ENCODE measurements at regions not wholly inside any gene's neighbourhood (a gene's known extent, or its start where the extent isn't known, plus 50 kb on each side); places are given as distances from the start of the nearest gene placed in this dataset.

GRCh38 chr12:125652681-125653080 is 587.4 kb downstream of the AACS start:
- Histone ChIP-seq H3K27me3 (ENCODE audit: insufficient read depth, low read length) (no peaks in the 10 kb centered on the region), H3K36me3 (ENCODE audit: insufficient read depth, low read length) (no peaks in the 10 kb centered on the region), H3K4me3 (ENCODE audit: low read depth, low read length, poor library complexity, severe bottlenecking) (no peak overlapping the region), H3K4me1 (ENCODE audit: insufficient read depth, low read length, severe bottlenecking) (no peaks in the 10 kb centered on the region), H3K79me2 (ENCODE audit: insufficient read depth, low read length) (no peaks in the 10 kb centered on the region), H3K4me2 (ENCODE audit: low read length) (no peak overlapping the region), H2AFZ (ENCODE audit: low read length) (no peak overlapping the region), H3F3A (ENCODE audit: insufficient read depth, low read length) (no peaks in the 10 kb centered on the region), H3K9me3 (ENCODE audit: low read length) (no peaks in the 10 kb centered on the region), H3K9ac (ENCODE audit: low read length) (no peak overlapping the region), H3K27ac (ENCODE audit: low read depth, low read length, poor library complexity, severe bottlenecking) (no peak overlapping the region), H4K20me1 (ENCODE audit: insufficient read depth, low read length) (no peaks in the 10 kb centered on the region), H3K9me2 (ENCODE audit: low read depth, low read length) (no peaks in the 10 kb centered on the region)
- TF ChIP-seq CTCF (IDR thresholded peaks at IDR 0.05; ENCODE audit: low read length) (no peak), EZH2 (IDR thresholded peaks at IDR 0.05; ENCODE audit: borderline replicate concordance, low read length) (no peak)

DNA sequence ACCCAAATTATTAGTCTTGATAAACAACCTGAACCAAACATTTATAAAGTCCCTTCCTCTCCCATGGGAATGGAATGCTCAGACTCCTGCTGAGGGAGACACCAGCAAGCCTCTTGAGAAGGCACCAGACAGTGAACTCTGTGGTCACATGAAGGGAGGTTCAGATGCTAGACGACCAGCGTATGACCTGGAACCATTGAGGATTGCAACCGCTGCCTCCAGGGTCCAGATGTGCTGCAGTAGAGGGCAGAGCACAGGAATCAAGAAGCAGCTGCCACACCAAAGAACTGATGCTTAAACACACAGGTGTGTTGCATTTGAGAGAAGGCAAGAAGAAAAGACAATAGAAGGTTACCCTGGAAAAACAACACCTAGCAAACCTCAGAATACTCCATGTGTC is 592.4 kb downstream of the AACS start:
- Histone ChIP-seq H3K79me2 (ENCODE audit: insufficient read depth, low read length) (no peaks in the 10 kb centered on the region), H3K4me1 (ENCODE audit: insufficient read depth, low read length, severe bottlenecking) (no peaks in the 10 kb centered on the region), H2AFZ (ENCODE audit: low read length) (no peak overlapping the region), H3K27me3 (ENCODE audit: insufficient read depth, low read length) (no peaks in the 10 kb centered on the region), H3K9me3 (ENCODE audit: low read length) (no peaks in the 10 kb centered on the region), H3K9ac (ENCODE audit: low read length) (no peak overlapping the region), H3F3A (ENCODE audit: insufficient read depth, low read length) (no peaks in the 10 kb centered on the region), H3K9me2 (ENCODE audit: low read depth, low read length) (no peaks in the 10 kb centered on the region), H3K27ac (ENCODE audit: low read depth, low read length, poor library complexity, severe bottlenecking) (no peak overlapping the region), H4K20me1 (ENCODE audit: insufficient read depth, low read length) (no peaks in the 10 kb centered on the region), H3K4me2 (ENCODE audit: low read length) (no peak overlapping the region), H3K4me3 (ENCODE audit: low read depth, low read length, poor library complexity, severe bottlenecking) (no peak overlapping the region), H3K36me3 (ENCODE audit: insufficient read depth, low read length) (no peaks in the 10 kb centered on the region)
- TF ChIP-seq CTCF (IDR thresholded peaks at IDR 0.05; ENCODE audit: low read length) (no peak), EZH2 (IDR thresholded peaks at IDR 0.05; ENCODE audit: borderline replicate concordance, low read length) (no peak)

GRCh38 chr12:125674554-125675338 is 609.5 kb downstream of the AACS start:
- Histone ChIP-seq H3K4me3 (ENCODE audit: low read depth, low read length, poor library complexity, severe bottlenecking) (no peak overlapping the region), H3K36me3 (ENCODE audit: insufficient read depth, low read length) (no peaks in the 10 kb centered on the region), H3K27me3 (ENCODE audit: insufficient read depth, low read length) (no peaks in the 10 kb centered on the region), H3K9me3 (ENCODE audit: low read length) (no peaks in the 10 kb centered on the region), H3K9ac (ENCODE audit: low read length) (no peak overlapping the region), H3K4me2 (ENCODE audit: low read length) (no peak overlapping the region), H3K9me2 (ENCODE audit: low read depth, low read length) (no peaks in the 10 kb centered on the region), H3K4me1 (ENCODE audit: insufficient read depth, low read length, severe bottlenecking) (no peaks in the 10 kb centered on the region), H3K27ac (ENCODE audit: low read depth, low read length, poor library complexity, severe bottlenecking) (no peak overlapping the region), H2AFZ (ENCODE audit: low read length) (no peak overlapping the region), H3K79me2 (ENCODE audit: insufficient read depth, low read length) (no peaks in the 10 kb centered on the region), H3F3A (ENCODE audit: insufficient read depth, low read length) (no peaks in the 10 kb centered on the region), H4K20me1 (ENCODE audit: insufficient read depth, low read length) (no peaks in the 10 kb centered on the region)
- TF ChIP-seq EZH2 (IDR thresholded peaks at IDR 0.05; ENCODE audit: borderline replicate concordance, low read length) (no peak), CTCF (IDR thresholded peaks at IDR 0.05; ENCODE audit: low read length) (no peak)
